Neuronal stem cell (in vitro differentiated cells): ENCODE measurements at regions not wholly inside any gene's neighbourhood (a gene's known extent, or its start where the extent isn't known, plus 50 kb on each side); places are given as distances from the start of the nearest gene placed in this dataset.

Experiments
- DNase-seq: peaks from one replicate; pipeline ENCODE4 v3.0.0-alpha.2; 2013; ENCODE audit warnings: low spot score
- H2AFZ ChIP-seq: one replicate; pipeline ENCODE4 v1.6.1; 2013; ENCODE audit warnings: mild to moderate bottlenecking, low read length, inconsistent platforms
- H2AK5ac ChIP-seq: 2 replicates; pipeline ENCODE4 v1.6.1; 2013; ENCODE audit warnings: low read depth, mild to moderate bottlenecking, inconsistent platforms, low read length, moderate library complexity, mixed read lengths
- H2BK120ac ChIP-seq: 2 replicates; pipeline ENCODE4 v1.6.1; 2013; ENCODE audit warnings: low read depth, mild to moderate bottlenecking, inconsistent platforms, low read length, moderate library complexity, mixed read lengths
- H2BK12ac ChIP-seq: one replicate; pipeline ENCODE4 v1.6.1; 2013; ENCODE audit warnings: low read length, inconsistent platforms
- H2BK15ac ChIP-seq: 2 replicates; pipeline ENCODE4 v1.6.1; 2013; ENCODE audit warnings: mild to moderate bottlenecking, low read length, inconsistent platforms, mixed read lengths
- H2BK5ac ChIP-seq: one replicate; pipeline ENCODE4 v1.6.1; 2013; ENCODE audit warnings: inconsistent platforms, mild to moderate bottlenecking, low read length, moderate library complexity
- H3K14ac ChIP-seq: one replicate; pipeline ENCODE4 v1.6.1; 2013; ENCODE audit warnings: low read length, inconsistent platforms
- H3K18ac ChIP-seq: 2 replicates; pipeline ENCODE4 v1.6.1; 2013; ENCODE audit warnings: low read length, inconsistent platforms
- H3K23ac ChIP-seq: 2 replicates; pipeline ENCODE4 v1.6.1; 2013; ENCODE audit warnings: low read depth, mild to moderate bottlenecking, mixed read lengths, low read length, inconsistent platforms; ENCODE audit not compliant: poor library complexity
- H3K27ac ChIP-seq: replicated peaks from 3 replicates; pipeline ENCODE4 v1.5.1; 2013; ENCODE audit warnings: low read length, inconsistent platforms
- H3K27me3 ChIP-seq, 3 experiments: 2 replicates each; pipeline ENCODE4 v1.6.1; 2013; ENCODE audit warnings: low read length in 3 of 3, mild to moderate bottlenecking in 2 of 3, inconsistent platforms in 1 of 3, low read depth in 1 of 3, mixed read lengths in 1 of 3, moderate library complexity in 1 of 3; ENCODE audit not compliant: control insufficient read depth in 3 of 3, insufficient read depth in 3 of 3
- H3K36me3 ChIP-seq, 2 donors: replicated peaks in 1 of 2; 2 replicates each; pipeline ENCODE4 v1.6.1; 2013; ENCODE audit warnings: low read length in 2 of 2; ENCODE audit not compliant: control insufficient read depth in 2 of 2, insufficient read depth in 2 of 2
- H3K4ac ChIP-seq: 2 replicates; pipeline ENCODE4 v1.6.1; 2013; ENCODE audit warnings: inconsistent platforms, mild to moderate bottlenecking, low read length, moderate library complexity
- H3K4me1 ChIP-seq, 2 donors: 1 replicate in 1 of 2; 2 replicates in 1 of 2; pipeline ENCODE4 v1.6.1; 2013; ENCODE audit warnings: low read length in 2 of 2, low read depth in 1 of 2; ENCODE audit not compliant: control insufficient read depth in 2 of 2, insufficient read depth in 1 of 2
- H3K4me2 ChIP-seq: one replicate; pipeline ENCODE4 v1.6.1; 2013; ENCODE audit warnings: mild to moderate bottlenecking, low read length, inconsistent platforms; ENCODE audit not compliant: insufficient read depth, poor library complexity, severe bottlenecking
- H3K4me3 ChIP-seq, 2 donors: 2 replicates each; pipeline ENCODE4 v1.5.1; 2013; ENCODE audit warnings: low read length in 2 of 2, mild to moderate bottlenecking in 2 of 2, inconsistent platforms in 1 of 2, moderate library complexity in 1 of 2
- H3K79me1 ChIP-seq: one replicate; pipeline ENCODE4 v1.6.1; 2013; ENCODE audit warnings: low read depth, mild to moderate bottlenecking, inconsistent platforms, low read length, moderate library complexity
- H3K9ac ChIP-seq: one replicate; pipeline ENCODE4 v1.6.1; 2013; ENCODE audit warnings: mild to moderate bottlenecking, low read depth, low read length, inconsistent platforms; ENCODE audit not compliant: poor library complexity
- H3K9me3 ChIP-seq, 2 donors: replicated peaks in 1 of 2; 2 replicates each; pipeline versions ENCODE3 to v1.6.1; 2013; ENCODE audit warnings: low read length in 2 of 2, mild to moderate bottlenecking in 2 of 2, inconsistent platforms in 1 of 2, low read depth in 1 of 2, mixed read lengths in 1 of 2, moderate library complexity in 1 of 2; ENCODE audit not compliant: control insufficient read depth in 2 of 2, insufficient read depth in 1 of 2
- H4K8ac ChIP-seq: one replicate; pipeline ENCODE4 v1.6.1; 2013; ENCODE audit warnings: low read depth, mild to moderate bottlenecking, inconsistent platforms, low read length, moderate library complexity
- H4K91ac ChIP-seq: one replicate; pipeline ENCODE4 v1.6.1; 2013; ENCODE audit warnings: low read length, low read depth, mild to moderate bottlenecking, inconsistent platforms; ENCODE audit not compliant: poor library complexity
- WGBS, 2 donors: extraction: QIAGEN DNeasy Blood & Tissue Kit; methylation state at CpG; one replicate each; pipeline ENCODE4 v1.1.7; 2013; ENCODE audit warnings: missing lambda C conversion rate in 2 of 2, mixed read lengths in 1 of 2; ENCODE audit not compliant: insufficient read length in 2 of 2, insufficient replicate concordance in 1 of 2; ENCODE audit errors: extremely low coverage in 2 of 2; 5-methylcytosine and 5-hydroxymethylcytosine counted together

DNA sequence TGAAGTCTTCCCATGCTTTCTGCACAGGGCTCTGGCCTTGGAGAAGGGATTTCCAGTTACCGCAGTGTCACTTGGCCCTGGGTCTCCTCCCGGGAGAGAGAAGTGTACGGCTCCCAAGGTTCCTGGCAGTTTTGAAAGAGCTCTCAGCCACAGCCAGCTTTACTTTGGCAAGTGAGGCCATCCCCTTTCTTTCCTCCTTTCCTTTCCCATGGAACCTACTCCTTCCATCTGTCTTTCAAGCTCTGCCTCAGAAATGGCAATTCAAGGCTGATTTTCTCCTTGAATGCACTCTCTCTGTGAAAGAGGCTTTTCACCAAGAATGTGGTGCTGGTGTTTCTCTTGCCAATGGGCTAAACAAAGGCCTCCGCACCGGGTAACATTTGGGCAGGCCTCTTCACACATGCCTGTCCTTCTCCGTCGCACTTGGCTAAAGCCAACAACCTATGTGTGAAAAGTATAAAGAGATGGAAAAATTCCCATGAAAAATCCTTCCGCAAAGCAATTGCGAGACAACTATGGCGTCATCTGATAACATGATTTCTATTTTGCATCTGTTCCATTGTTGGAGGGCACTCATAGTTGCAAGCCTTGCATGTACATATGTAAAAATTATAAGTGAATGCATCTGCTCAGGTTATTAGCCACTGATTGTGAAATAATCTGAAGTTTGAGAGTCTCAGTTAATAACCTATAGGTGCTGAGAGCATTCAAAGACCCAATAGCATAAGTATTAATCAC is 125.4 kb downstream of the PFKFB3 start:
- H3K4me2 ChIP-seq: no peak overlapping the region
- no peak overlapping the region for H3K18ac ChIP-seq
- H3K27me3 ChIP-seq: no peaks in the 10 kb centered on the region
- H2AFZ ChIP-seq: peak overlapping the region; percentile 42
- H2BK12ac ChIP-seq: no peak overlapping the region
- no peak overlapping the region for H3K14ac ChIP-seq
- H3K4me1 ChIP-seq: peaks cover 0 to 5% of the 10 kb centered on the region in 2 donors
- H3K4me3 ChIP-seq: no peak overlapping the region
- H3K27ac ChIP-seq: peak overlapping the region; percentile 74
- no peak overlapping the region for H2AK5ac ChIP-seq
- no peak overlapping the region for H2BK120ac ChIP-seq
- no peaks in the 10 kb centered on the region for H3K79me1 ChIP-seq
- DNase-seq: no peak
- H4K91ac ChIP-seq: no peak overlapping the region
- H3K23ac ChIP-seq: no peak overlapping the region
- no peaks in the 10 kb centered on the region for H3K36me3 ChIP-seq
- no CpG with 5 or more reads among the region's 10 CpGs for WGBS, 2 donors
- no peaks in the 10 kb centered on the region for H3K9me3 ChIP-seq
- H3K4ac ChIP-seq: no peak overlapping the region
- no peak overlapping the region for H2BK5ac ChIP-seq
- H3K9ac ChIP-seq: no peak overlapping the region
- H4K8ac ChIP-seq: no peak overlapping the region
- no peak overlapping the region for H2BK15ac ChIP-seq

DNA sequence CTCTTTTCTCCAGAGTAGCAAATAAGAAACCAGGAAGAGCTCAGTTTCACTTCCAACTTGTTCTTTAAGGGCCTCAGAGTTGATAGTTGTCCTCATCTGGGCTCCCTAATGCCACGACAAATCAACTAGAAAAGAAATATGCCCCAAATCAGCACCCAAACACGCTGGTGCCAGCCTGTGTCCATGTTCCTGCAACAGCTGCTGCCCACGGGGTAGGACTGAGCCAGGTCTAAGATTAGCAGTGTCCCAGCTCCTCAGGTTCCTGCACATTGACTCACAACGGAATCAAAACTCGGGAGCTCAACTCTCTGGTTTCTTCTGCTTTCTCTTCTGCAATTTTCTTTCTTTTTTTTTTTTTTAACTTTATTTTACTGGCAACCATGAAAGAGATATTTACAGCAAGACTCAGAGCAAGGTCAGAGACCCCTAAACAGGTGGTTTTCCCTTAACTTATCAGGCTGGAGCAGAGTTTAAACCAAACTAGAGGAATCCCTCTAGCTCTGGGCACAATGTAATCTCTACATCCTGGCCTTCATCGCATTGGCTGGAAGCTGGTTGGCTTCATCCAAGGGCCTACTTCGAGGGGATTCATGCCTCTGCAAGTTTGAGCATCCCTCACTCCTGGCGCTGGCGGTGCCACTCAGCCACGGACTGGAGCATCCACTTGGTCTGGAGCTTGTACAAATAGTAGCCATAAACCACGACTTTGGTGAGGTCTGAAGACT is 126.1 kb downstream of the PFKFB3 start:
- no peak overlapping the region for H2BK15ac ChIP-seq
- H3K23ac ChIP-seq: no peak overlapping the region
- H4K8ac ChIP-seq: no peak overlapping the region
- no CpG with 5 or more reads among the region's 11 CpGs for WGBS, 2 donors
- no peak overlapping the region for H4K91ac ChIP-seq
- H3K27ac ChIP-seq: no peak overlapping the region
- no peaks in the 10 kb centered on the region for H3K36me3 ChIP-seq
- H2BK120ac ChIP-seq: no peak overlapping the region
- H3K9ac ChIP-seq: no peak overlapping the region
- peaks cover 0 to 5% of the 10 kb centered on the region in 2 donors for H3K4me1 ChIP-seq
- no peaks in the 10 kb centered on the region for H3K27me3 ChIP-seq
- H3K9me3 ChIP-seq: no peaks in the 10 kb centered on the region
- no peaks in the 10 kb centered on the region for H3K79me1 ChIP-seq
- no peak overlapping the region for H2AFZ ChIP-seq
- H3K4me2 ChIP-seq: no peak overlapping the region
- DNase-seq: no peak
- H3K14ac ChIP-seq: no peak overlapping the region
- no peak overlapping the region for H2BK12ac ChIP-seq
- H2BK5ac ChIP-seq: no peak overlapping the region
- no peak overlapping the region for H3K4me3 ChIP-seq
- no peak overlapping the region for H3K4ac ChIP-seq
- no peak overlapping the region for H2AK5ac ChIP-seq
- H3K18ac ChIP-seq: no peak overlapping the region

DNA sequence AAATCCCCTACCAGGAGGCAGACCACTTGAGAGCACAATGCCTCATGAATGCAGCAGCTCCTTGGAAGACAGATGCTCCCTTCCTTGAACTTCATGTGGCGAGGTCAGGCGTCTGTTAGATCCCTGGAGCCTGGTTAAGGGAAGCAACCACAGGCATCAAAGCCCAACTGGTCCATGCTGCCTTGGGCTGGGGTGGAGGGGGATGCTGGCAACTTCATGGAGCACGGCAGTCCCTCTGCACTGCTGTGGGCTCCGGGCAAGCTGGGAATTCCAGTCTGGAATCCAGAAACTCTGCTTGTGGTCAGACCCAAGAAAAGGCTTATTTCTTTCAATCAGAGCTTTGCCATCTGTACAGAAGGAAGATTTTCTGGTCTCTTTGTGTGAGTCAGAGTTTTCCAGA is 130.4 kb downstream of the PFKFB3 start:
- H3K23ac ChIP-seq: no peak overlapping the region
- no peaks in the 10 kb centered on the region for H3K4me1 ChIP-seq
- no peak overlapping the region for H3K4me2 ChIP-seq
- H2AK5ac ChIP-seq: no peak overlapping the region
- H3K4ac ChIP-seq: no peak overlapping the region
- H4K8ac ChIP-seq: no peak overlapping the region
- no peak overlapping the region for H2BK5ac ChIP-seq
- no peaks in the 10 kb centered on the region for H3K9me3 ChIP-seq
- H3K27ac ChIP-seq: no peak overlapping the region
- H2BK12ac ChIP-seq: no peak overlapping the region
- no peak overlapping the region for H2AFZ ChIP-seq
- H2BK15ac ChIP-seq: no peak overlapping the region
- H2BK120ac ChIP-seq: no peak overlapping the region
- no peaks in the 10 kb centered on the region for H3K79me1 ChIP-seq
- H3K4me3 ChIP-seq: no peak overlapping the region
- no peak overlapping the region for H4K91ac ChIP-seq
- H3K14ac ChIP-seq: no peak overlapping the region
- no peak overlapping the region for H3K18ac ChIP-seq
- no peak overlapping the region for H3K9ac ChIP-seq
- no peak for DNase-seq
- H3K36me3 ChIP-seq: no peaks in the 10 kb centered on the region
- no peaks in the 10 kb centered on the region for H3K27me3 ChIP-seq
- WGBS, 2 donors: no CpG with 5 or more reads among the region's 4 CpGs

DNA sequence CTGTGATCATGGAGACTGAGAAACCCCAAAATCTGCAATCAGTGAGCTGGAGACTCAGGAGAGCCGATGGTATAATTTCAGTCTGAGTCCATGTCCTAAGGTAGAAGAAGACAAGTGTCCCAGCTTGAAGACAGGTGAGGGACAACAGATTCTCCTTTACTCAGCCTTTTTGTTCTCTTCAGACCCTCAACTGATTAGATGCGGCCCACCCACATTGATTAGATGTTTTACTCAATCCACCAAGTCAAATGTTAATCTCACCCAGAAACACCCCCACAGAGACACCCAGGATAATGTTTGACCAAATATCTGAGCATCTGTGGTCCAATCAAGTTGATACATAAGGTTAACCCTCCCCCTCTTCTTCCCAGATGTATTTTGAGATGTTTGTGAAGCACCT is 131.2 kb downstream of the PFKFB3 start:
- no peak overlapping the region for H3K9ac ChIP-seq
- no peak overlapping the region for H2BK15ac ChIP-seq

More for the DNA sequence above, 131.2 kb downstream of the PFKFB3 start:
- Histone ChIP-seq H4K8ac (no peak overlapping the region), H2BK12ac (no peak overlapping the region), H2BK5ac (no peak overlapping the region), H3K23ac (no peak overlapping the region), H2AK5ac (no peak overlapping the region), H3K4me3 (no peak overlapping the region), H2AFZ (no peak overlapping the region), H3K79me1 (no peaks in the 10 kb centered on the region), H3K4ac (no peak overlapping the region), H3K27me3 (no peaks in the 10 kb centered on the region), H3K4me1 (no peaks in the 10 kb centered on the region), H3K9me3 (no peaks in the 10 kb centered on the region), H3K4me2 (no peak overlapping the region), H3K14ac (no peak overlapping the region), H2BK120ac (no peak overlapping the region), H3K36me3 (no peaks in the 10 kb centered on the region), H4K91ac (no peak overlapping the region), H3K27ac (no peak overlapping the region), H3K18ac (no peak overlapping the region)
- no peak for DNase-seq
- WGBS, 2 donors: no CpG with 5 or more reads among the region's 2 CpGs
